MM.1S (cell line): ENCODE measurements at regions not wholly inside any gene's neighbourhood (a gene's known extent, or its start where the extent isn't known, plus 50 kb on each side); places are given as distances from the start of the nearest gene placed in this dataset.

Experiments
- DNase-seq: peaks from one replicate; pipeline ENCODE4 v3.0.0-alpha.2; 2015
- H2AFZ ChIP-seq: fragments of 300-600 bp; sonication (generic); 2 replicates; pipeline ENCODE4 v1.6.0; 2016; ENCODE audit warnings: antibody characterized with exemption, low read length
- H3F3A ChIP-seq: fragments of 300-600 bp; sonication (generic); 2 replicates; pipeline ENCODE4 v1.6.1; 2016; ENCODE audit warnings: mild to moderate bottlenecking, antibody characterized with exemption, low read length, moderate library complexity, mixed read lengths; ENCODE audit not compliant: insufficient read depth
- H3K27ac ChIP-seq: fragments of 300-600 bp; sonication (generic); 2 replicates; pipeline ENCODE4 v1.5.1; 2016; ENCODE audit warnings: mild to moderate bottlenecking, low read length
- H3K27me3 ChIP-seq: fragments of 300-600 bp; sonication (generic); replicated peaks from 2 replicates; pipeline ENCODE4 v1.6.0; 2016; ENCODE audit warnings: low read length; ENCODE audit not compliant: insufficient read depth
- H3K36me3 ChIP-seq: fragments of 300-600 bp; sonication (generic); replicated peaks from 2 replicates; pipeline ENCODE4 v1.6.1; 2016; ENCODE audit warnings: mild to moderate bottlenecking, low read length, mixed read lengths; ENCODE audit not compliant: insufficient read depth
- H3K4me1 ChIP-seq: fragments of 300-600 bp; sonication (generic); 2 replicates; pipeline ENCODE4 v1.6.1; 2016; ENCODE audit warnings: low read length, mixed read lengths
- H3K4me2 ChIP-seq: fragments of 300-600 bp; sonication (generic); 2 replicates; pipeline ENCODE4 v1.6.0; 2016; ENCODE audit warnings: low read depth, low read length
- H3K4me3 ChIP-seq: fragments of 300-600 bp; sonication (generic); 2 replicates; pipeline ENCODE4 v1.5.1; 2016; ENCODE audit warnings: low read length, mixed read lengths
- H3K79me2 ChIP-seq: fragments of 300-600 bp; sonication (generic); 2 replicates; pipeline ENCODE4 v1.6.1; 2016; ENCODE audit warnings: mixed run types, low read length, mixed read lengths
- H3K9ac ChIP-seq: fragments of 300-600 bp; sonication (generic); 2 replicates; pipeline ENCODE4 v1.6.1; 2016; ENCODE audit warnings: low read length, mixed read lengths
- H3K9me2 ChIP-seq: fragments of 300-600 bp; sonication (generic); replicated peaks from 2 replicates; pipeline ENCODE4 v1.6.1; 2016; ENCODE audit warnings: mild to moderate bottlenecking, low read length, mixed read lengths; ENCODE audit not compliant: insufficient read depth
- H3K9me3 ChIP-seq: fragments of 300-600 bp; sonication (generic); replicated peaks from 2 replicates; pipeline ENCODE4 v1.6.1; 2016; ENCODE audit warnings: mild to moderate bottlenecking, low read length, mixed read lengths; ENCODE audit not compliant: insufficient read depth
- H4K20me1 ChIP-seq: fragments of 300-600 bp; sonication (generic); 2 replicates; pipeline ENCODE4 v1.6.1; 2016; ENCODE audit warnings: mild to moderate bottlenecking, low read length, moderate library complexity, mixed read lengths; ENCODE audit not compliant: insufficient read depth
- EZH2 ChIP-seq: fragments of 300-600 bp; sonication (generic); optimal IDR thresholded peaks from 2 replicates; pipeline ENCODE3; 2017; ENCODE audit warnings: low read depth, mild to moderate bottlenecking, antibody characterized with exemption, low read length, mixed read lengths
- EZH2phosphoT487 ChIP-seq: fragments of 300-600 bp; sonication (generic); IDR thresholded peaks from 2 replicates; pipeline ENCODE4 v1.6.1; 2018; ENCODE audit warnings: antibody characterized with exemption, low read length
- TF ChIP-seq, protein P1 (sequence below): fragments of 300-600 bp; sonication (generic); IDR thresholded peaks from 2 replicates; pipeline ENCODE4 v1.5.1; 2016; ENCODE audit warnings: antibody characterized with exemption, low read length, mixed read lengths

DNA sequence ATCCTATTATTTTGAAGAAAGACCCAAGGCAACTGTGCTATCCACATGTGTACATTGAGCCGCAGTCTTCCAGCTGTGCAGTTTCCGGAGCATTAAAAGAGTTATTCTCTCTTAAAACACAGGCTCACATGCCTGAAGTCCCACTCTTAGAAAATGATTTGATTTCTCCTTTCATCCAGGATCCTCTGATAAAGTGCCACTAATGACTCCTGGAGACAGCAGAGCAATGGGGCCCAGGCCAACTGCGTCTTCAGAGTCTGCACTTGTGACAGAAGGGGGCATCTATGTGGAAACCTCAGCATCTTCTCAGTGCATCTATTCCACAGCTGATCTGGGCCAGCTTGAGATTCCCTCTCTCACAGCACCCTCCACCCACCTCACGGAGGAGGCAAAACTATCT lies 482.1 kb upstream of the AKR1E2 start:
- no peak for DNase-seq
- H3K27ac ChIP-seq = no peak overlapping the region
- no peak overlapping the region for H2AFZ ChIP-seq
- H3K79me2 ChIP-seq = no peaks in the 10 kb centered on the region
- H3K9me3 ChIP-seq = no peaks in the 10 kb centered on the region
- no peaks in the 10 kb centered on the region for H3F3A ChIP-seq
- H4K20me1 ChIP-seq = no peaks in the 10 kb centered on the region
- H3K36me3 ChIP-seq = no peaks in the 10 kb centered on the region
- no peak overlapping the region for H3K4me2 ChIP-seq
- TF ChIP-seq EZH2phosphoT487 (no peak), EZH2 (no peak)
- TF ChIP-seq, protein P1, sequence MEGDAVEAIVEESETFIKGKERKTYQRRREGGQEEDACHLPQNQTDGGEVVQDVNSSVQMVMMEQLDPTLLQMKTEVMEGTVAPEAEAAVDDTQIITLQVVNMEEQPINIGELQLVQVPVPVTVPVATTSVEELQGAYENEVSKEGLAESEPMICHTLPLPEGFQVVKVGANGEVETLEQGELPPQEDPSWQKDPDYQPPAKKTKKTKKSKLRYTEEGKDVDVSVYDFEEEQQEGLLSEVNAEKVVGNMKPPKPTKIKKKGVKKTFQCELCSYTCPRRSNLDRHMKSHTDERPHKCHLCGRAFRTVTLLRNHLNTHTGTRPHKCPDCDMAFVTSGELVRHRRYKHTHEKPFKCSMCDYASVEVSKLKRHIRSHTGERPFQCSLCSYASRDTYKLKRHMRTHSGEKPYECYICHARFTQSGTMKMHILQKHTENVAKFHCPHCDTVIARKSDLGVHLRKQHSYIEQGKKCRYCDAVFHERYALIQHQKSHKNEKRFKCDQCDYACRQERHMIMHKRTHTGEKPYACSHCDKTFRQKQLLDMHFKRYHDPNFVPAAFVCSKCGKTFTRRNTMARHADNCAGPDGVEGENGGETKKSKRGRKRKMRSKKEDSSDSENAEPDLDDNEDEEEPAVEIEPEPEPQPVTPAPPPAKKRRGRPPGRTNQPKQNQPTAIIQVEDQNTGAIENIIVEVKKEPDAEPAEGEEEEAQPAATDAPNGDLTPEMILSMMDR = no peak
- no peak overlapping the region for H3K9ac ChIP-seq
- H3K27me3 ChIP-seq = no peaks in the 10 kb centered on the region
- no peak overlapping the region for H3K4me3 ChIP-seq
- no peaks in the 10 kb centered on the region for H3K9me2 ChIP-seq
- H3K4me1 ChIP-seq = no peaks in the 10 kb centered on the region

DNA sequence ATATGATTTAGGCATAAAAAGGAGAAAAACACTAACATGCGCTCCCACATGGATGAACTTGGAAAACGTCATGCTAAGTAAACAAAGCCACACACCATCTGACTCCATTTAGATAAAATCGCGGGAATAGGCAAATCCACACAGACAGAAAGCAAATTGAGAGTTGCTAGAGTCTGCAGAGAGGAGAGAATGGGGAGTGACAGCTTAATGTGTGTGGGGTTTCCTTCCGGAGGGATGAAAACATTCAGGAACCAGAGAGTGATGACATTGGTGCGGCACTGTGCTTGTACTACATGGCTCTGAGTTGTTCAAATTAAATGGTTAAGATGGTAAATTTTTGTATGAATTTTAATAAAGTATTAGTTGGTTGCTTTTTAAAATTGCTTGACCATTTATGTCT lies 482.9 kb upstream of the AKR1E2 start:
- Histone ChIP-seq H3K9me2 (no peaks in the 10 kb centered on the region), H3K27ac (no peak overlapping the region), H3K4me2 (no peak overlapping the region), H3K79me2 (no peaks in the 10 kb centered on the region), H3K9me3 (no peaks in the 10 kb centered on the region), H3K27me3 (no peaks in the 10 kb centered on the region), H2AFZ (no peak overlapping the region), H3K9ac (no peak overlapping the region), H3K4me1 (no peaks in the 10 kb centered on the region), H3F3A (no peaks in the 10 kb centered on the region), H4K20me1 (no peaks in the 10 kb centered on the region), H3K4me3 (no peak overlapping the region), H3K36me3 (no peaks in the 10 kb centered on the region)
- no peak for DNase-seq
- no peak for TF ChIP-seq EZH2
- no peak for TF ChIP-seq EZH2phosphoT487
- TF ChIP-seq, protein P1 = no peak

DNA sequence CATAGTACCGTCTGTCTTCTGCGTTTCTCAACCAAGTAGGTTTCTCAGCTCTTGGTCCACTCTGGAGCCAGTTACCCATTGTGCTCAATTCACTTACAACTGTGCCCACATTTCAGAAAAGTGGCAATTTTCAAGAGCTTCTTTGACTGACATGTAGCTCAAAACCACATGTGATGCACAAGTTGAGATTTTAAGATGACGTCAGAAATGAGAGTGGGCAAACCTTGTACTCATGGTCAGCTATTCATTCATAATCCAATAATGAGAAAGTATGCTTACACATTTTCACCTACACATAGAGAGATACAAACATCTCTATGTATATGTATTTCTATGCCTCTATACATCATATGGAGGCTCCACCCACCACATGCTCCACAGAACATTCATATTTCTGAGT lies 487.2 kb upstream of the AKR1E2 start:
- no peaks in the 10 kb centered on the region for H3K9me2 ChIP-seq
- H3K4me3 ChIP-seq = no peak overlapping the region
- H3K79me2 ChIP-seq = no peaks in the 10 kb centered on the region
- no peak overlapping the region for H3K27ac ChIP-seq
- H3K9ac ChIP-seq = no peak overlapping the region
- no peaks in the 10 kb centered on the region for H3K36me3 ChIP-seq
- DNase-seq = no peak
- no peaks in the 10 kb centered on the region for H3K27me3 ChIP-seq
- H3F3A ChIP-seq = no peaks in the 10 kb centered on the region; the same call in 1 of the 2 replicates
- no peaks in the 10 kb centered on the region for H4K20me1 ChIP-seq
- no peak overlapping the region for H3K4me2 ChIP-seq
- no peak for TF ChIP-seq EZH2
- TF ChIP-seq EZH2phosphoT487 = no peak
- TF ChIP-seq, protein P1 = no peak
- no peaks in the 10 kb centered on the region for H3K9me3 ChIP-seq
- H2AFZ ChIP-seq = no peak overlapping the region
- H3K4me1 ChIP-seq = no peaks in the 10 kb centered on the region
